H9 (cell line): ENCODE measurements at regions not wholly inside any gene's neighbourhood (a gene's known extent, or its start where the extent isn't known, plus 50 kb on each side); places are given as distances from the start of the nearest gene placed in this dataset.

Experiments
- DNase-seq: peaks from one replicate; pipeline ENCODE4 v3.0.0-alpha.2; 2017
- H2AFZ ChIP-seq: one replicate; pipeline ENCODE4 v1.6.1; 2013; ENCODE audit warnings: mild to moderate bottlenecking, low read length, control low read depth, moderate library complexity
- H2AK5ac ChIP-seq: 2 replicates; pipeline ENCODE4 v1.6.1; 2013; ENCODE audit warnings: low read length, control low read depth, mixed read lengths; ENCODE audit not compliant: insufficient read length
- H2BK120ac ChIP-seq: one replicate; pipeline ENCODE4 v1.6.1; 2013; ENCODE audit warnings: low read depth, mild to moderate bottlenecking, low read length, control low read depth, inconsistent platforms; ENCODE audit not compliant: poor library complexity, severe bottlenecking
- H2BK12ac ChIP-seq: 2 replicates; pipeline ENCODE4 v1.6.1; 2013; ENCODE audit warnings: low read length, control low read depth, mixed read lengths, low read depth; ENCODE audit not compliant: insufficient read length
- H2BK15ac ChIP-seq: 2 replicates; pipeline ENCODE4 v1.6.1; 2013; ENCODE audit warnings: low read depth, low read length, control low read depth
- H2BK20ac ChIP-seq: one replicate; pipeline ENCODE4 v1.6.1; 2013; ENCODE audit warnings: low read depth, mild to moderate bottlenecking, low read length, control low read depth, inconsistent platforms; ENCODE audit not compliant: poor library complexity, severe bottlenecking
- H2BK5ac ChIP-seq: 2 replicates; pipeline ENCODE4 v1.6.1; 2013; ENCODE audit warnings: low read length, control low read depth, mixed read lengths; ENCODE audit not compliant: insufficient read length
- H3K14ac ChIP-seq: 2 replicates; pipeline ENCODE4 v1.6.1; 2013; ENCODE audit warnings: low read length, control low read depth; ENCODE audit not compliant: insufficient read depth
- H3K18ac ChIP-seq: 2 replicates; pipeline ENCODE4 v1.6.1; 2013; ENCODE audit warnings: low read depth, mild to moderate bottlenecking, mixed read lengths, low read length, control low read depth; ENCODE audit not compliant: insufficient read length
- H3K23ac ChIP-seq: 2 replicates; pipeline ENCODE4 v1.6.1; 2013; ENCODE audit warnings: low read length, control low read depth, mixed read lengths, low read depth; ENCODE audit not compliant: insufficient read length
- H3K23me2 ChIP-seq: 2 replicates; pipeline ENCODE4 v1.6.1; 2013; ENCODE audit warnings: low read depth, mild to moderate bottlenecking, mixed read lengths, low read length, control low read depth; ENCODE audit not compliant: insufficient read length, poor library complexity, severe bottlenecking
- H3K27ac ChIP-seq: 2 replicates; pipeline ENCODE4 v1.5.1; 2013; ENCODE audit warnings: low read length, control low read depth, mixed read lengths, low read depth; ENCODE audit not compliant: insufficient read length
- H3K27me3 ChIP-seq: 2 replicates; pipeline ENCODE4 v1.6.1; 2013; ENCODE audit warnings: low read length, control low read depth, inconsistent platforms; ENCODE audit not compliant: insufficient read depth
- H3K4ac ChIP-seq: 2 replicates; pipeline ENCODE4 v1.6.1; 2013; ENCODE audit warnings: low read depth, mild to moderate bottlenecking, control low read depth, inconsistent platforms, low read length, moderate library complexity
- H3K4me1 ChIP-seq: 2 replicates; pipeline ENCODE4 v1.6.1; 2013; ENCODE audit warnings: low read length, control low read depth, inconsistent platforms; ENCODE audit not compliant: insufficient read depth
- H3K4me2 ChIP-seq: 2 replicates; pipeline ENCODE4 v1.6.1; 2013; ENCODE audit warnings: low read length, control low read depth, mixed read lengths; ENCODE audit not compliant: insufficient read length, insufficient read depth
- H3K56ac ChIP-seq: 2 replicates; pipeline ENCODE4 v1.6.1; 2013; ENCODE audit warnings: low read depth, mild to moderate bottlenecking, mixed read lengths, low read length, control low read depth; ENCODE audit not compliant: insufficient read length
- H3K79me1 ChIP-seq: 2 replicates; pipeline ENCODE4 v1.6.1; 2013; ENCODE audit warnings: low read depth, mild to moderate bottlenecking, moderate library complexity, low read length, control low read depth, inconsistent platforms; ENCODE audit not compliant: insufficient read depth, poor library complexity, severe bottlenecking
- H3K79me2 ChIP-seq: 2 replicates; pipeline ENCODE4 v1.6.1; 2013; ENCODE audit warnings: low read length, control low read depth, inconsistent platforms; ENCODE audit not compliant: insufficient read depth
- H3K9ac ChIP-seq: 2 replicates; pipeline ENCODE4 v1.6.1; 2013; ENCODE audit warnings: low read length, control low read depth, mixed read lengths; ENCODE audit not compliant: insufficient read length; ENCODE audit errors: extremely low read depth
- H3K9me3 ChIP-seq: one replicate; pipeline ENCODE4 v1.6.1; 2013; ENCODE audit warnings: low read depth, low read length, inconsistent platforms; ENCODE audit not compliant: control insufficient read depth
- H3T11ph ChIP-seq: one replicate; pipeline ENCODE4 v1.6.1; 2013; ENCODE audit warnings: mild to moderate bottlenecking, low read length, control low read depth, inconsistent platforms
- H4K20me1 ChIP-seq: one replicate; pipeline ENCODE4 v1.6.1; 2013; ENCODE audit not compliant: control insufficient read depth, insufficient read length, insufficient read depth
- H4K5ac ChIP-seq: 2 replicates; pipeline ENCODE4 v1.6.1; 2013; ENCODE audit warnings: low read depth, mild to moderate bottlenecking, mixed read lengths, low read length, control low read depth; ENCODE audit not compliant: insufficient read length
- H4K8ac ChIP-seq: replicated peaks from 2 replicates; pipeline ENCODE4 v1.6.1; 2013; ENCODE audit warnings: low read length, control low read depth, mixed read lengths, low read depth; ENCODE audit not compliant: insufficient read length
- H4K91ac ChIP-seq: 2 replicates; pipeline ENCODE4 v1.6.1; 2013; ENCODE audit warnings: low read depth, mild to moderate bottlenecking, moderate library complexity, mixed read lengths, low read length, control low read depth; ENCODE audit not compliant: insufficient read length
- H3K27ac Mint-ChIP-seq, 3 experiments: 2 replicates in 2 of 3; 3 replicates in 1 of 3; pipeline ENCODE4 v1.8.0; 2020 to 2021; ENCODE audit warnings: mixed read lengths in 3 of 3, mild to moderate bottlenecking in 1 of 3, moderate library complexity in 1 of 3
- H3K27me3 Mint-ChIP-seq: 2 replicates; pipeline ENCODE4 v1.8.0; 2021; ENCODE audit warnings: low read depth, mild to moderate bottlenecking, moderate library complexity, mixed read lengths
- H3K36me3 Mint-ChIP-seq, 3 experiments: 2 replicates in 2 of 3; 3 replicates in 1 of 3; pipeline ENCODE4 v1.8.0; 2020 to 2021; ENCODE audit warnings: low read depth in 3 of 3, mixed read lengths in 3 of 3; ENCODE audit not compliant: insufficient read depth in 1 of 3
- H3K4me1 Mint-ChIP-seq, 2 experiments: 2 replicates each; pipeline ENCODE4 v1.8.0; 2020; ENCODE audit warnings: mixed read lengths in 2 of 2
- H3K4me3 Mint-ChIP-seq, 2 experiments: 2 replicates in 1 of 2; 3 replicates in 1 of 2; pipeline ENCODE4 v1.8.0; 2020 to 2021; ENCODE audit warnings: mild to moderate bottlenecking in 2 of 2, mixed read lengths in 2 of 2, moderate library complexity in 1 of 2
- H3K9me3 Mint-ChIP-seq, 2 experiments: 2 replicates in 1 of 2; 3 replicates in 1 of 2; pipeline ENCODE4 v1.8.0; 2020; ENCODE audit warnings: mild to moderate bottlenecking in 2 of 2, mixed read lengths in 2 of 2, moderate library complexity in 1 of 2
- WGBS: extraction: QIAGEN DNeasy Blood & Tissue Kit; methylation state at CpG from one replicate; pipeline ENCODE4 v1.1.7; 2013; ENCODE audit warnings: missing lambda C conversion rate, low lambda C conversion rate, mixed read lengths; ENCODE audit not compliant: insufficient read length; ENCODE audit errors: extremely low coverage; 5-methylcytosine and 5-hydroxymethylcytosine counted together
- TF ChIP-seq, protein P1 (sequence below): fragments of 200-600 bp; sonication (generic); conservative IDR thresholded peaks from 3 replicates; pipeline ENCODE4 v1.8.0; 2021; ENCODE audit warnings: antibody characterized with exemption, mild to moderate bottlenecking

DNA sequence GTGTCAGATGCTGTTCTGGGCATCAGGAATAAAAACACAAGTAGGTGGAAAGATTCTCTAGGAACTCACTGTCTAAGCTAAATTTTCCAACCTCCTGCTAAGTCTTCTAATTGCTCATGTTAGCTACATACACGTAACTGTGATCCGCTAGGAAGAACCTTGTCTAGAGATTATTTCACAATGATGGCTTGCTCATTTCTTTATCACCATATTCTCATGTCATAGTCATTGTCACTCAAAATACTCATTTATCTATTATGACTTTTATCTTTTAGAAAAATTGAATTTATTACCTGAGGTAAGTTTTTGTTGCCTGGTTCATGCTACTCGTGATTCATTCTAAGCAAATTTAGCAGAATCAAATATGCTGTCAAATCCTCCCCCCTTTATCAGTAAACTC lies 1402.4 kb upstream of the FLRT2 start:
- H3K23ac ChIP-seq, result no peak overlapping the region
- Mint-ChIP-seq H3K4me1 (no peaks in the 10 kb centered on the region), H3K9me3 (no peaks in the 10 kb centered on the region), H3K27me3 (no peaks in the 10 kb centered on the region), H3K4me3 (no peak overlapping the region), H3K36me3 (no peaks in the 10 kb centered on the region), H3K27ac (no peak overlapping the region)
- no peak overlapping the region for H4K8ac ChIP-seq
- H3K14ac ChIP-seq, result no peak overlapping the region
- no peak overlapping the region for H3K56ac ChIP-seq
- no peak overlapping the region for H2BK5ac ChIP-seq
- no peak overlapping the region for H2BK12ac ChIP-seq
- no peaks in the 10 kb centered on the region for H3K9me3 ChIP-seq
- no peak overlapping the region for H2BK120ac ChIP-seq
- H3K18ac ChIP-seq, result no peak overlapping the region
- no peak overlapping the region for H4K5ac ChIP-seq
- H3K23me2 ChIP-seq, result no peaks in the 10 kb centered on the region
- no peaks in the 10 kb centered on the region for H3K27me3 ChIP-seq
- H3K27ac ChIP-seq, result no peak overlapping the region
- H4K91ac ChIP-seq, result no peak overlapping the region
- no peaks in the 10 kb centered on the region for H3K4me1 ChIP-seq
- H3K4me2 ChIP-seq, result no peak overlapping the region
- H3K9ac ChIP-seq, result no peak overlapping the region
- WGBS, result no CpG with 5 or more reads among the region's 3 CpGs
- H3K79me2 ChIP-seq, result no peaks in the 10 kb centered on the region
- DNase-seq, result no peak
- no peak overlapping the region for H3K4ac ChIP-seq
- H2BK20ac ChIP-seq, result no peak overlapping the region
- H4K20me1 ChIP-seq, result no peaks in the 10 kb centered on the region
- no peak overlapping the region for H2AK5ac ChIP-seq
- no peaks in the 10 kb centered on the region for H3K79me1 ChIP-seq
- no peak overlapping the region for H2AFZ ChIP-seq
- TF ChIP-seq, protein P1, sequence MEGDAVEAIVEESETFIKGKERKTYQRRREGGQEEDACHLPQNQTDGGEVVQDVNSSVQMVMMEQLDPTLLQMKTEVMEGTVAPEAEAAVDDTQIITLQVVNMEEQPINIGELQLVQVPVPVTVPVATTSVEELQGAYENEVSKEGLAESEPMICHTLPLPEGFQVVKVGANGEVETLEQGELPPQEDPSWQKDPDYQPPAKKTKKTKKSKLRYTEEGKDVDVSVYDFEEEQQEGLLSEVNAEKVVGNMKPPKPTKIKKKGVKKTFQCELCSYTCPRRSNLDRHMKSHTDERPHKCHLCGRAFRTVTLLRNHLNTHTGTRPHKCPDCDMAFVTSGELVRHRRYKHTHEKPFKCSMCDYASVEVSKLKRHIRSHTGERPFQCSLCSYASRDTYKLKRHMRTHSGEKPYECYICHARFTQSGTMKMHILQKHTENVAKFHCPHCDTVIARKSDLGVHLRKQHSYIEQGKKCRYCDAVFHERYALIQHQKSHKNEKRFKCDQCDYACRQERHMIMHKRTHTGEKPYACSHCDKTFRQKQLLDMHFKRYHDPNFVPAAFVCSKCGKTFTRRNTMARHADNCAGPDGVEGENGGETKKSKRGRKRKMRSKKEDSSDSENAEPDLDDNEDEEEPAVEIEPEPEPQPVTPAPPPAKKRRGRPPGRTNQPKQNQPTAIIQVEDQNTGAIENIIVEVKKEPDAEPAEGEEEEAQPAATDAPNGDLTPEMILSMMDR, result no peak
- no peak overlapping the region for H2BK15ac ChIP-seq
- H3T11ph ChIP-seq, result no peak overlapping the region
